ENCODE measurements at regions not wholly inside any gene's neighbourhood (a gene's known extent, or its start where the extent isn't known, plus 50 kb on each side); places are given as distances from the start of the nearest gene placed in this dataset.

DNA sequence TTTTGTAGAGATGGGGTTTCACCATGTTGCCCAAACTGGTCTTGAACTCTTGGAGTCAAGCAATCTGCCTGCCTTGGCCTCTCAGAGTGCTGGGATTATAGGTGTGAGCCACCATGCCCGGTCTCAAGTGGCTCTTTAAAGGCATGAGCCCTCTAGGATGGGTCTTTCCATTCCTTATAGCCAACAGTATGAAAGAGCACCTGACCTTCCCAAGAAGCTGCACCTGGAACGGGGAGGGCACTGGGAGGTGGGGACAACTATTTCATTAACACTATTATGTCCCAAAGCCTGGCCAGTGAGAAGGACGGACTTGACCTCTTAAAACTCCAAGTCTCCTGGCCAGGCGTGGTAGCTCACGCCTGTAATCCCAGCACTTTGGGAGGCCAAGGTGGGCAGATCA, 149.7 kb downstream of the ZFP36L2 start:
- no peak for TF ChIP-seq Cebpa-rat (IDR thresholded peaks at IDR 0.05)
- Histone ChIP-seq H3K27ac (no peak overlapping the region), H3K36me3 (no peaks in the 10 kb centered on the region; the same call in 1 of the 2 replicates), H3K27me3 (no peaks in the 10 kb centered on the region), H3K9ac (no peak overlapping the region), H3K4me1 (no peaks in the 10 kb centered on the region), H4K20me1 (no peaks in the 10 kb centered on the region), H3K4me3 (no peak overlapping the region), H3K9me3 (no peaks in the 10 kb centered on the region), H3K4me2 (no peak overlapping the region)

DNA sequence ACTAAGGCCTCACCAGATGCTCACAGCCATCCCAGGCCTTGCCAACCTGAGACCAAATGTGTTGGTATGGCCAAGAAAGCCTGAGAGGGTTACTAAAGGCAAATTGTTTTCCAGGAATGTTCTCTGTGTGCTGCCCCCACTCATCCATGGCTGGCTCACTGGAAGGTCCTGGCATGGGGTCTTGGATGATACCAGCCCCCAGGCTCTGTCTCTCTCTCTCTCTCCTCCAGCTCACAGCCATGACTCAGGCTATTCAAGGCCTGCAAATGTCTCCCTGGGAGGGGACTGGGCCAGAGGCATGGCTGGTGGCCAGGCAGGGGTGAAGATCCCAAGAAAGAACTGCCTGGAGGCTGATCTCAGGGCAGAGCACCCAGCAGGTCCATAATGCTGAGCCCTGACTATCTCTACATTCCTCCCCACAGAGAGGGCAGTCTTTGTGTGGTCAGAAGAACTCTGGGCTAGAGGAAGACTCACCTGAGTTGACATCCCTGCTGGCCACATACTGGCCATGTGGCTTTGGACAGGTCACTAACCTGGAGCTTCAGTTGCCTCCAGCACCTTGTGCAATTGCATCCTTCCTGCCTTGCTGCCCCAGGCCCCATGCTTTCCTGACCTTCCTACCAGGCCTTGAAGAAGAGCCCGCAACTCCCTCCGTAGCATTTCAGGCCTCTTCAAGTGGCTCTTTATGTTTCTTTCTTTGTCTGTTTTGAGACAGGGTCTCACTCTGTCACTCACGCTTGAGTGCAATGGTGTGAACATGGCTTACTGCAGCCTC, 150.4 kb downstream of the ZFP36L2 start:
- Histone ChIP-seq H3K27me3 (no peaks in the 10 kb centered on the region), H3K9ac (no peak overlapping the region), H3K9me3 (no peaks in the 10 kb centered on the region), H3K4me3 (no peak overlapping the region), H4K20me1 (no peaks in the 10 kb centered on the region), H3K36me3 (no peaks in the 10 kb centered on the region; the same call in 1 of the 2 replicates), H3K4me2 (no peak overlapping the region), H3K4me1 (peaks cover 3% of the 10 kb centered on the region), H3K27ac (no peak overlapping the region)
- no peak for TF ChIP-seq Cebpa-rat (IDR thresholded peaks at IDR 0.05)

DNA sequence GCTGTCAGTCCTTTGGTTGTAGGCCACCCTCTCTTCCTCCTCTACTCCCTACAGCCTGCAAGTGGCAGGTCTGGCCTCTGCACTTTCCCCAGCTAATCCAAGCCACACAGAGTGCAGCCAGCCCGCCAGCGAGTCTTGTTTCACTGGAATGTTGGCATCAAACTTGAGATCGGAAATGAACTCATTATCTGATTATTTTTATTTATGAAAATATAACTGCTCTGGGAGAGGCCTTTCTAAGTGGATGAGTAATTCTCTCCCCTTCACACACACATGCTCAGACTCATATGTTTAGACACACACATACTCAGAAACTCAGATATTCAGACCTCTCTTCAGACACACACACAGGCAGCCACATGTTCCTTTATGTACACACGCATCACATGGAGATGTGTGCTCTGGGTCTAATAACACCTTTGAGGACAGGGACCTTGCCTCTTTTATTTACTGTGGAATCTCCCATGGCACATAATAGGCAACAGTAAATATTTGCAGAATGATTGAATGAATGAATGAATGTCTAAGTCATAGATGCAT, 151.3 kb downstream of the ZFP36L2 start:
- Histone ChIP-seq H3K4me2 (no peak overlapping the region), H3K4me3 (no peak overlapping the region)

DNA sequence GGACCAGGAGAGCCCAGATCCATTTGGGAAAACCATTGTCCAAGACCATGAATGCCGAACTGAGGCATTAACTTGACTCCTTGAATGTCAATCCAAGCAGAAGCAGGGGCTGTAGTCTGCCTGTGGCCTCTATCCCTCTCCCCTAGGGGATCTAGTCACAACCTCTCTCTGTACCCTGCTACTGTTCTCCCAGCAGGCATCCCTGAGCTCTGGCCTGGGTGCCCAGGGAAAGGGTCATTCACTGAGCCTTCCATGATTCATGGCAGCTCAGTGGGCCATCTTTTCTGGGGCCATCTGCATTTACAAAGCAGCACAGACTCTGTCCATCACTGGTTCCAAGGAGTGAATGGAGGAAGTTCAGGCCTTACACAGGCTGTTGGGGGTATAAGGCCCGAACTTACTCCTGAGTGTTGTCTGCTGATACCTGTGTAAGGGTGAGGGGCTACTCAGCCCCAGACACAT, 151.8 kb downstream of the ZFP36L2 start:
- H3K4me3 ChIP-seq: no peak overlapping the region
- no peak overlapping the region for H3K27ac ChIP-seq
- H3K27me3 ChIP-seq: no peaks in the 10 kb centered on the region
- H3K4me1 ChIP-seq: peaks cover 17% of the 10 kb centered on the region
- H3K9me3 ChIP-seq: no peaks in the 10 kb centered on the region
- no peak overlapping the region for H3K4me2 ChIP-seq
- no peaks in the 10 kb centered on the region for H4K20me1 ChIP-seq
- TF ChIP-seq Cebpa-rat (IDR thresholded peaks at IDR 0.05): no peak
- H3K36me3 ChIP-seq: no peaks in the 10 kb centered on the region; the same call in 1 of the 2 replicates
- no peak overlapping the region for H3K9ac ChIP-seq

More for the DNA sequence above, 151.3 kb downstream of the ZFP36L2 start:
- Histone ChIP-seq H3K27me3 (no peaks in the 10 kb centered on the region), H3K4me1 (peaks cover 12% of the 10 kb centered on the region), H3K9me3 (no peaks in the 10 kb centered on the region), H3K36me3 (no peaks in the 10 kb centered on the region; the same call in 1 of the 2 replicates), H3K27ac (no peak overlapping the region), H3K9ac (no peak overlapping the region), H4K20me1 (no peaks in the 10 kb centered on the region)
- no peak for TF ChIP-seq Cebpa-rat (IDR thresholded peaks at IDR 0.05)

DNA sequence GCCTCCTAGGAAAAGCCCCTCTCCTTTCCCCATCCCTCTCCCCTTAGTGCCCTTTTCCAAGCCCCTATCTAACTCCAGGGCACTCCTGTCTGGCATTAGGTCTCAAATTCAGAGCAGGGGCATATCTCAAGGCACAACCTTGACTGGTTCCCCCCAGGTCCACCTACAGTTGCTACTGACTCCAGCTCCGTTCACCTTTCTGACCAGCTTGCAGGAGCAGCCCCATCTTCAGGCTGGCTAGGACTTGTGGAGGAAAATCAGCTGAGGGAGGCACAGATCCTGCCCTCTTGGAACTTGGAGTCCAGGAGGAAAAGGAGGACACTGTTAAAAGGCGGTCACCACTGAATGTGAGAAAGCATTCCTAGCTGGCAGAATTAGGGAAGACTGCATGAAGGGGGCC, 152.4 kb downstream of the ZFP36L2 start:
- no peaks in the 10 kb centered on the region for H3K9me3 ChIP-seq
- no peak overlapping the region for H3K4me3 ChIP-seq
- no peaks in the 10 kb centered on the region; the same call in 1 of the 2 replicates for H3K36me3 ChIP-seq
- no peak overlapping the region for H3K9ac ChIP-seq
- H3K27me3 ChIP-seq: no peaks in the 10 kb centered on the region
- no peak for TF ChIP-seq Cebpa-rat (IDR thresholded peaks at IDR 0.05)
- no peak overlapping the region for H3K27ac ChIP-seq
- H4K20me1 ChIP-seq: no peaks in the 10 kb centered on the region
- peaks cover 23% of the 10 kb centered on the region for H3K4me1 ChIP-seq
- no peak overlapping the region for H3K4me2 ChIP-seq

DNA sequence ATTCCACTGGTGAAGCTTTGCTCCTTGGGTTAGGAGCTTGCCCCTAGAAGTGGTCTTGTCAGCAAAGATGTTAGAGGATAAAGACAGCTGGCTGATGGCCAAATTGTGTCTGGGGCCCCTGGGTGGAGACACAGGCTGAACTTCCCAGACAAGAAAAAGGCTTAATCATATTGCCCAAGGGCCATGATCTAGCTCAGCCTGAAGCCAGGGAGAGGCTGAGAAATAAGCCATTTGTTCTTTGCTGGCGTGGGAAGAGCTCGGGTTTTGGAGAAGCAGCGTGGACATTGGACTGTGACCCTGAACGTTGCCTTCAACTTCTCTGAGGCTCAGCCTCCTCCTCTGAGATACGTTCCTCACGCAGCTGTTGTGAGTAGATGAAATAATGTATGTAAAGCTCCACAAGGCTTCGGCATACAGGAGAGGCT, 153.0 kb downstream of the ZFP36L2 start:
- Histone ChIP-seq H3K27me3 (no peaks in the 10 kb centered on the region), H3K36me3 (no peaks in the 10 kb centered on the region; the same call in 1 of the 2 replicates), H3K9ac (no peak overlapping the region), H4K20me1 (no peaks in the 10 kb centered on the region), H3K27ac (no peak overlapping the region), H3K4me1 (peaks cover 26% of the 10 kb centered on the region), H3K9me3 (no peaks in the 10 kb centered on the region), H3K4me2 (no peak overlapping the region), H3K4me3 (no peak overlapping the region)
- no peak for TF ChIP-seq Cebpa-rat (IDR thresholded peaks at IDR 0.05)

DNA sequence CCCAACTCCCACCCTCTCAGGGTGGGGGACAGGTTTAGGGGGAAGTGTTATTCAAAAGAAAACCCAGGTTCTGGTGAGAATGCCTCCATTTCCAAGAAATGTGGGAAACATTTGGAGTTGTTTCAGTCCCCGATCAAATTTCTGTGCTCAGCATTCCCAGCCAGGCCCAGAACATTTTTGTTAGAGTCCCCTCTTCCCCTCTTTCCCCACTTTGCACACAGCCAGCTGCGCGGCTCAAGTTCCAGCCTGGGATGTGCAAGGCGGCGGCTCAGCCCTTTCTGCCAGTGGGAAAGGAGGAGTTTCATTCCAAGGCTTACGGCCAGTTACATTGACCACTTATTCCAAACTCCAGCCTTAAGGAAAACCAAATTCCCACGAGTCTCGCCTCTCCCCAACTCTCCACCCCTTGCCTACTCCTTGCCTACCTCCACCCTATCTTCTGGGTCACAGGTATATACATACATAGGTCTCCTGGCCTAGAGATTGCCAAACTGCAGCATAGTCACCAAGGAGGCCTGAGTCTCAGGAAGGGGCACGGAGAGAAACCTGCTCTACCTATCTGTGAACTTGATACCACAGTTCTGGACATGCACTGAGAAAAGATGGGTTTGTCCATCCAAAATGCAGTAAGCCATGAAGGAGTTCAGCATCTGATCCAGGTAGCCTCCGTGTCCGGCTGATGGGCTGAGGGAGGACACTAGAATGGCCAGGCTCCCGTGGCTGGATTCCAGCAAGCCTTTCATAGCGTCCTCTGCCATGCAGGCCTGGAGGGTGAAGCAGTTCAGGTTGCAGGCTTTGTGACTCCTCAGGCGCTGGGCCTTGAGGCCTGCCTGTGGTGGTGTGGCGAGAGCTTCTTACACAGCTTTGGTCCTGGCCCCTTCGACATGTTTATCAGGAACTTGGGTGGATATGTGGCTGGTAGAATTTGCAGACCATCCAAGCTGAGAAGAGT, 154.5 kb downstream of the ZFP36L2 start:
- Histone ChIP-seq H3K27ac (no peak overlapping the region), H3K36me3 (no peaks in the 10 kb centered on the region; the same call in 1 of the 2 replicates), H3K4me3 (no peak overlapping the region), H3K27me3 (no peaks in the 10 kb centered on the region), H3K9ac (no peak overlapping the region), H3K4me2 (no peak overlapping the region), H4K20me1 (no peaks in the 10 kb centered on the region), H3K4me1 (peaks cover 26% of the 10 kb centered on the region), H3K9me3 (no peaks in the 10 kb centered on the region)
- no peak for TF ChIP-seq Cebpa-rat (IDR thresholded peaks at IDR 0.05)

DNA sequence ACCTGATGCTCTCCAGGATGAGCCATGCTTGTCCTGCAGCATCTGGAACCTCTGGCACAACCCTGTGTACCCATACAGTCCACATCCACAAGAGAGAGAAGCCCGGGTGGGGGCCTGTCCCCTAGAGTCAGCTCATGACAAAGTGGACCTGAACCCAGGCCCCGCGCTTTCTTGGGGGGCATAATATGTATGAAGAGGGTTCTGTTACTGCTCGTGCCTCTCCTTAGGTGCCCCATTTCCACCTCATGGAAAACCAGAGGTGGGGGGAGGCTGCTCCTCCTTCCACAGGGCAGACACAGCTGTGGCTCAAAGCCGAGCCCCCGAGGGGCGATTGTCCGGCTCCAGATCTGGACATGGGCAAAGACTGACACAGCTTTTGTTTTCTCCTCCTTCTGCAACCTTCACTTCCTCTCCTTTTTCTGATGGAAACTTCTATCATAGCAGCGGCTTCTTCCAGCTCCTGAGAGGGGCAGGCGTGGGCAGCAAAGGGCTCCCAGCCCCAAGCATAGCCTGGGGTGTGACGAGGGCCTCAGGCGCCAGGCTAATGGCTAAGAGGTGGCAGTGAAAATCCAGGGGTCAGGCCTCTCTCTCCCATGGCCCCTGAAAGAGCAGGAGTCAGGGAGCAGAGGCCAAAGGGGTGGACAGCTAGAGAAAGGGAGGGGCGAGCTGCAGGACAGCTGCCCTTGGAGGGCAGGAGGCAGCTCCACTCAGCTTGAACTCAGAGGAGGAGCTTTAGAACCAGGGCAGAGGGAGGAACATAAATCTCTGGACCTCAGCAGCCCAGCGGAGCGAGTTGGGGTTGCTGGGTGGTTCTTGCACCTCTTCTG, 155.5 kb downstream of the ZFP36L2 start:
- Histone ChIP-seq H3K27ac (peak overlapping the region; percentile 64), H3K4me3 (no peak overlapping the region), H3K4me1 (peaks cover 26% of the 10 kb centered on the region), H3K9me3 (no peaks in the 10 kb centered on the region), H3K27me3 (no peaks in the 10 kb centered on the region), H3K4me2 (peak overlapping the region; percentile 65), H3K36me3 (no peaks in the 10 kb centered on the region; the same call in 1 of the 2 replicates), H3K9ac (no peak overlapping the region), H4K20me1 (no peaks in the 10 kb centered on the region)
- TF ChIP-seq Cebpa-rat (IDR thresholded peaks at IDR 0.05): no peak

DNA sequence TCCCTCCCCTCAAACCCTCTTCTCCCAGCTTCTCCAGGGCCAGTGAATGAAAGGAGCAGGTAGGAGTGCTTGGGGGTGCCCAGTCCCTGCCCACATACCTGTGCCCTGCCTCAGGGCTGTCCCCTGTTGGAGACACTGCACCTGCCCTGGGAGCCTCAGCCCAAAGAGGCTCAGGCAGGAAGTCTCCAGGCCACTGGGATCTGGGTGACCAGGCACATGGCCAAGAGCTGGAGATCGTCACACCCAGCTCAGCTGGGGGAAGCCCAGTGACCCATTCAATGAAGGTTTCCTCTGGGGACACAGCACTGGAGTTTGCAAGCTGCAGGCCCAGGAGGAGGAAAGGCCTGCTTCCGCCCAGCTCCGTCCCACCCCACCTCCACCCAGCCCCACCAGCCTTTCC, 156.4 kb downstream of the ZFP36L2 start:
- Histone ChIP-seq H3K27me3 (no peaks in the 10 kb centered on the region), H3K4me1 (peaks cover 26% of the 10 kb centered on the region), H4K20me1 (no peaks in the 10 kb centered on the region), H3K4me3 (no peak overlapping the region), H3K9me3 (no peaks in the 10 kb centered on the region), H3K36me3 (no peaks in the 10 kb centered on the region), H3K27ac (peak overlapping the region; percentile 64; the same call in 1 of the 2 replicates), H3K4me2 (peak overlapping the region; percentile 65), H3K9ac (peak overlapping the region; percentile 31; the same call in 1 of the 2 replicates)
- no peak for TF ChIP-seq Cebpa-rat (IDR thresholded peaks at IDR 0.05)

Measured in BLaER1 (cell line).